DND-41 (cell line): ENCODE measurements at regions not wholly inside any gene's neighbourhood (a gene's known extent, or its start where the extent isn't known, plus 50 kb on each side); places are given as distances from the start of the nearest gene placed in this dataset.

Experiments
- EZH2 ChIP-seq: IDR thresholded peaks from 3 replicates; pipeline ENCODE4 v1.6.1; 2012; ENCODE audit warnings: borderline replicate concordance, low read depth, mild to moderate bottlenecking, moderate library complexity, low read length, inconsistent platforms; ENCODE audit not compliant: severe bottlenecking
- TF ChIP-seq, protein P1 (sequence below): IDR thresholded peaks from 2 replicates; pipeline ENCODE4 v1.5.1; 2012; ENCODE audit warnings: borderline replicate concordance, low read length, moderate library complexity, mild to moderate bottlenecking; ENCODE audit not compliant: poor library complexity, severe bottlenecking; ENCODE audit errors: extremely low read depth

DNA sequence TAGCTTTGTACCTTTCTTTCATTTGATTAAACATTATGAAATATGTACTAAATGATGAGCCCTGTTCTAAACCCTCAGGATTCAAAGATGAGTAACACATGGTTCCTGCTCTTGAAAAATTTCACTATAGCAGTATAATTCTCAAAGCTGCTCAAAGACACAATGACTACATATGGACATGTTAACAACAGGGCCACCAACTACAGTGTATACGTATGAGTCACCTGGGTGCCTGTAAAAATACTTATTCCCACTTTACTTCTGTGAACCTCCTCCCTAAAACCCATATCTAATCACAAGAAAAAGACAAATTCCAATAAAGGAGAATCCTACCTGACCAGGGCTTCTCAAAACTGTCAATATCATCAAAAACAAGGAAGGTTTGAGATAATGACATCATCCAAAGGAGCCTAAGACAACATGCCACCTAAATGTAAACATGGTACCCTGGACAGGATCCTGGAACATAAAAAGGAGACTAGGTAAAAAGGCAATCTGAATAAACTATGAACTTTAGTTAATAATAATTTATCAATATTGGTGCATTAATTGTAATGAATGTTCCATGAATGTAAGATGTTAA is 84.7 kb downstream of the FAM161A start:
- TF ChIP-seq EZH2: no peak
- TF ChIP-seq, protein P1, sequence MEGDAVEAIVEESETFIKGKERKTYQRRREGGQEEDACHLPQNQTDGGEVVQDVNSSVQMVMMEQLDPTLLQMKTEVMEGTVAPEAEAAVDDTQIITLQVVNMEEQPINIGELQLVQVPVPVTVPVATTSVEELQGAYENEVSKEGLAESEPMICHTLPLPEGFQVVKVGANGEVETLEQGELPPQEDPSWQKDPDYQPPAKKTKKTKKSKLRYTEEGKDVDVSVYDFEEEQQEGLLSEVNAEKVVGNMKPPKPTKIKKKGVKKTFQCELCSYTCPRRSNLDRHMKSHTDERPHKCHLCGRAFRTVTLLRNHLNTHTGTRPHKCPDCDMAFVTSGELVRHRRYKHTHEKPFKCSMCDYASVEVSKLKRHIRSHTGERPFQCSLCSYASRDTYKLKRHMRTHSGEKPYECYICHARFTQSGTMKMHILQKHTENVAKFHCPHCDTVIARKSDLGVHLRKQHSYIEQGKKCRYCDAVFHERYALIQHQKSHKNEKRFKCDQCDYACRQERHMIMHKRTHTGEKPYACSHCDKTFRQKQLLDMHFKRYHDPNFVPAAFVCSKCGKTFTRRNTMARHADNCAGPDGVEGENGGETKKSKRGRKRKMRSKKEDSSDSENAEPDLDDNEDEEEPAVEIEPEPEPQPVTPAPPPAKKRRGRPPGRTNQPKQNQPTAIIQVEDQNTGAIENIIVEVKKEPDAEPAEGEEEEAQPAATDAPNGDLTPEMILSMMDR: no peak
